Immature natural killer cell (primary cell): ENCODE measurements at regions not wholly inside any gene's neighbourhood (a gene's known extent, or its start where the extent isn't known, plus 50 kb on each side); places are given as distances from the start of the nearest gene placed in this dataset.

ENCODE experiments used
- DNase-seq, 3 donors: peaks; one replicate each; pipeline ENCODE4 v3.0.0; 2022; ENCODE audit warnings: mixed read lengths in 1 of 3
- H3K27ac Mint-ChIP-seq, 6 donors: one replicate each; pipeline ENCODE4 v1.8.0; 2020; ENCODE audit warnings: mixed read lengths in 6 of 6, mild to moderate bottlenecking in 5 of 6, inconsistent platforms in 4 of 6, moderate library complexity in 3 of 6
- H3K27me3 Mint-ChIP-seq, 3 donors: one replicate each; pipeline ENCODE4 v1.8.0; 2020 to 2021; ENCODE audit warnings: low read depth in 3 of 3, mild to moderate bottlenecking in 3 of 3, mixed read lengths in 3 of 3, moderate library complexity in 3 of 3, inconsistent platforms in 1 of 3
- H3K36me3 Mint-ChIP-seq, 3 donors: one replicate each; pipeline ENCODE4 v1.8.0; 2020; ENCODE audit warnings: mixed read lengths in 3 of 3, inconsistent platforms in 2 of 3, mild to moderate bottlenecking in 2 of 3
- H3K4me1 Mint-ChIP-seq, 2 donors: one replicate each; pipeline ENCODE4 v1.8.0; 2020; ENCODE audit warnings: inconsistent platforms in 2 of 2, mild to moderate bottlenecking in 2 of 2, mixed read lengths in 2 of 2, moderate library complexity in 1 of 2
- H3K4me3 Mint-ChIP-seq, 5 donors: one replicate each; pipeline ENCODE4 v1.8.0; 2020; ENCODE audit warnings: mild to moderate bottlenecking in 5 of 5, mixed read lengths in 5 of 5, inconsistent platforms in 3 of 5, moderate library complexity in 3 of 5
- H3K9me3 Mint-ChIP-seq, 6 donors: one replicate each; pipeline ENCODE4 v1.8.0; 2020; ENCODE audit warnings: mild to moderate bottlenecking in 6 of 6, mixed read lengths in 6 of 6, inconsistent platforms in 4 of 6, moderate library complexity in 3 of 6

DNA sequence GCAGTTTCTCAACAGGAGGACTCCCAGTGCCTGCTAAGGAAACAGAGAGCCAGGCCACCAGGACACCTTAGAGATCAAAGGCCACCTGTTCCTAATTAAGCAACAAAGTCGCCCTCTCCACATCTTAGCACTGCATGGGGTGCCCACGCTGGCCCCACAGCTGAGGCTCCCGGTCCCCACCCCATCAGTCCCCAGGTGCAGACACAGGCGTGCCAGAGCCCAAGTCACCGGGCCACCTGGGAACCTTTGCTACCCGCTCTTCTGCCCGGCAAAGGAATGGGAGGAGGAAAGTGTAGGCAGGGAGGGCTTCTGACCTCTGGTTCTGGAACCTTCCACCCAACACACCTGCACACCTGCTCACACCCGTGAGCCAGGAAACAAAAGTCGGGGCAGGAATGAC is 85.5 kb upstream of the PRR5 start:
- H3K27me3 Mint-ChIP-seq, result peaks cover 1 to 3% (median 2%) of the 10 kb centered on the region in 3 donors
- H3K4me3 Mint-ChIP-seq, result no peak overlapping the region
- peaks cover 0 to 3% (median 0%) of the 10 kb centered on the region in 3 donors for H3K36me3 Mint-ChIP-seq
- H3K9me3 Mint-ChIP-seq, result peaks cover 10 to 34% (median 21%) of the 10 kb centered on the region in 6 donors
- H3K4me1 Mint-ChIP-seq, result no peaks in the 10 kb centered on the region
- peak overlapping the region in 2 of 6 donors; percentile 18 to 28 for H3K27ac Mint-ChIP-seq
- no peak for DNase-seq

DNA sequence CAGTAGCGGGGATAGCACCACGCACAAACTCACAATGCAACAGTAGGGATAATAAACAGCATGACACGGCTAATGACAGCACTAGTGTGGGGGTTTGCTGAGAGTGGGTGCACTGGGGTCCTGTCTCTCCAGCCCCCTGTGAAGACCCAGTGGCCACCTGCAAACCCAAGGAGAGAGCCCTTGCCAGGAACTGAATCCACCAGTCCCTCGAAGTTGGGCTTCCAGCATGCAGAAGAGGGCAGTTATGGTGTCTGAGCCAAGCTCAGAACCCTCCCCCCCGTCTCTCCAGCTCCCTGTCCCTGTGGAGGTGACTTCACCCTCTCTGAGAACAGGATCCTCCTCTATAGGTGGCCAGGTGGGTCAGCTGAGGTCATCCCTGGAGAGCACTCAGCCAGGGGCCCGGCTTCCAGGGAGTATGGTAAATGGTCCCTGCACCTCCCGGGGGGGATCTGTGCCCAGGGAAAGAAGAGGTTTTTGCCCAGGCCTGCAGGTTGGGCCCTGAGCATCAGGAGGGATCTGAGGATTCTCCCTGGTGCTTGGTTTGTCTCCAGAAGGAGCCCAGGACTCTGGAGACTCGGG is 86.3 kb upstream of the PRR5 start:
- DNase-seq, result no peak
- Mint-ChIP-seq H3K36me3 (peaks cover 0 to 3% (median 0%) of the 10 kb centered on the region in 3 donors), H3K4me3 (no peak overlapping the region), H3K27me3 (peaks cover 1 to 3% (median 2%) of the 10 kb centered on the region in 3 donors), H3K9me3 (peaks cover 14 to 40% (median 26%) of the 10 kb centered on the region in 6 donors), H3K27ac (peak overlapping the region in 4 of 6 donors; percentile 6 to 71 (median 40)), H3K4me1 (no peaks in the 10 kb centered on the region)

DNA sequence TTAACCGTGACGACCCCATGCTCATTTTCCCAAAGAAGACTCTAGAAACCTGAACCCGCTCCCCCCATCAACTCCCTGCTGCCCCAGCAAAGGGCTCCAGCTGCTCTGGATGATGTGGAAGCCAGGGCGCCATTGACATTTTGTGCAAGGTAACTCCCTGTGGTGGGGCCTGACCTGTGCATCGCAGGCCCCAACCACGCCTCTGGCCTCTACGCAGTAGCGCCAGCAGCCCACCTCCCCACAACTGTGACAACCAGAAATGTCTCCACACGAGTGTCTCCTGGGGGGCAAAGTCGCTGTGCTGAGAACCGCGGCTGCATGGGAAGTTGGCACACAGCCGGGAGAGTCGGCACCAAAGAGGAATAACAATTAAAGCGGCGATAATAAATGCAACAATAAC is 86.9 kb upstream of the PRR5 start:
- Mint-ChIP-seq H3K36me3 (peaks cover 0 to 3% (median 0%) of the 10 kb centered on the region in 3 donors), H3K27ac (peak overlapping the region in 4 of 6 donors; percentile 6 to 71 (median 40)), H3K4me1 (no peaks in the 10 kb centered on the region), H3K9me3 (peaks cover 14 to 43% (median 27%) of the 10 kb centered on the region in 6 donors), H3K4me3 (no peak overlapping the region), H3K27me3 (peaks cover 1 to 3% (median 2%) of the 10 kb centered on the region in 3 donors)
- DNase-seq, result no peak

DNA sequence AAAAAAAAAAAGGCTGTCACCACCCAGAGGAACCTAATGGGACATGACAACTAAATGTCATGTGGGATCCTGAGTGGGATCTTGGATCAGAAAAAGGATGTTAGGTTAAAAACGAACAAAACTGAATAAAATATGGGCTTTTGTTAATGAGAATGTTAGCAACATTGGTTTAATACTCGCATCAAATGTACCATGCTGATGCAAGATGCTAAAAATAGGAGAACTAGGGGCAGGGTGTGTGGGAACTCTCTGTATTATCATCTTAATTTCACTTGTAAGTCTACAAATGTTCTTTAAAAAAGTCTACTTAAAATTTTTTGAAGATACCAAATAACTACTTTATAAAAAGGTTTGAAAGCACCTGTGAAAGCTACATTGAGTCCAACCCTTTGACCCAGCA is 88.8 kb upstream of the PRR5 start:
- Mint-ChIP-seq H3K9me3 (peaks cover 14 to 43% (median 28%) of the 10 kb centered on the region in 6 donors), H3K4me1 (no peaks in the 10 kb centered on the region), H3K4me3 (no peak overlapping the region), H3K27me3 (peaks cover 1 to 7% (median 3%) of the 10 kb centered on the region in 3 donors), H3K27ac (no peak overlapping the region), H3K36me3 (peaks cover 0 to 3% (median 0%) of the 10 kb centered on the region in 3 donors)
- no peak for DNase-seq

DNA sequence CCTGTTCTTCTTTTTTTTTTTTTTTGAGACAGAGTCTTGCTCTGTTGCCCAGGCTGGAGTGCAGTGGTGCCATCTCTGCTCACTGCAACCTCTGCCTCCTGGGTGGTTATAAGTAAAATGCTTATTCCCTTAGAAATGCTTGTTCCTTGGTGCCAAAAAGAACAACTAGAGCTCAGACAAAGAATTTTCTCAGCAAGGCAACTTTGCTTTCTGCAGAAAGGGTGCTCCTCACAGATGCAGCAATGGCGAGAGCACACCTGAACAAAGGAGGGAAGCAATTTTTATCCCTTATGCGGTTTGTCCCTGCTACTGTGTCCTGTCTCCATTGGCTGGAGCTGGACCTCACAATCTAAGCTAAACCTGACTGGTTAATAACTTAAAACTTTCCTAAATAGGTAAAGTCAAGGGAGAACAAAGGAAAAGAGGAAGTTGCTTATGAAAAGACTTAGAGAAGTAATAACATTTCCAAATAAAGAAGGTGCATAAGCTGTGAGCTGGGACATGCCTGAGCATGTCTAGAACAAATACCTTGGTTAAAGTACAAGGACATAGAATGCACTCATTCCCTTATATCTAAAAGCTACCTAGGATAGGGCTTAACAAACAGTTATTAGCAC is 90.0 kb upstream of the PRR5 start:
- Mint-ChIP-seq H3K4me1 (no peaks in the 10 kb centered on the region), H3K36me3 (peaks cover 0 to 3% (median 0%) of the 10 kb centered on the region in 3 donors), H3K27ac (peak overlapping the region in 1 of 6 donors; percentile 23), H3K4me3 (no peak overlapping the region), H3K27me3 (peaks cover 3 to 7% (median 3%) of the 10 kb centered on the region in 3 donors), H3K9me3 (peaks cover 14 to 43% (median 28%) of the 10 kb centered on the region in 6 donors)
- DNase-seq, result no peak

DNA sequence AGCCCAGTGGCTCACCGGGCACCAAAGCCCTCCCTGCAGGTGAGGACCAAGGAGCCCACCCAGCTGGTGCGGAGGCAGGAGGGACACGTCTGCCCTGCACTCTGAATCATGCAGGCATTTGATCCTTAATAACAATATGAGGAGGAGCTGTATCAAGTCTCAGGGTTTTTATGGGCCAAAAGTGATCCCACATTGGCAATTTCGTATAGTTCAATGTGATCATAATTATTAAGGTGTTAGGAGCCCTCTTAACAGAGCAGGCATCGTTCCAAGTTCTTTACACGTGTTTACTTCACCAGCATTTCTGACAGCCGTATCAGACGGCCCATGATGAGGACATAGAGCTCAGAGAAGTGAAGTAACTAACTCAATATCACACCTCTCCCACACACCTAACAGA is 91.9 kb upstream of the PRR5 start:
- H3K9me3 Mint-ChIP-seq, result peaks cover 14 to 36% (median 28%) of the 10 kb centered on the region in 6 donors
- no peak overlapping the region for H3K27ac Mint-ChIP-seq
- peaks cover 0 to 3% (median 0%) of the 10 kb centered on the region in 3 donors for H3K36me3 Mint-ChIP-seq
- H3K4me1 Mint-ChIP-seq, result peaks cover 6 to 8% of the 10 kb centered on the region in 2 donors
- peaks cover 8 to 11% (median 11%) of the 10 kb centered on the region in 3 donors for H3K27me3 Mint-ChIP-seq
- no peak overlapping the region for H3K4me3 Mint-ChIP-seq
- DNase-seq, result no peak

DNA sequence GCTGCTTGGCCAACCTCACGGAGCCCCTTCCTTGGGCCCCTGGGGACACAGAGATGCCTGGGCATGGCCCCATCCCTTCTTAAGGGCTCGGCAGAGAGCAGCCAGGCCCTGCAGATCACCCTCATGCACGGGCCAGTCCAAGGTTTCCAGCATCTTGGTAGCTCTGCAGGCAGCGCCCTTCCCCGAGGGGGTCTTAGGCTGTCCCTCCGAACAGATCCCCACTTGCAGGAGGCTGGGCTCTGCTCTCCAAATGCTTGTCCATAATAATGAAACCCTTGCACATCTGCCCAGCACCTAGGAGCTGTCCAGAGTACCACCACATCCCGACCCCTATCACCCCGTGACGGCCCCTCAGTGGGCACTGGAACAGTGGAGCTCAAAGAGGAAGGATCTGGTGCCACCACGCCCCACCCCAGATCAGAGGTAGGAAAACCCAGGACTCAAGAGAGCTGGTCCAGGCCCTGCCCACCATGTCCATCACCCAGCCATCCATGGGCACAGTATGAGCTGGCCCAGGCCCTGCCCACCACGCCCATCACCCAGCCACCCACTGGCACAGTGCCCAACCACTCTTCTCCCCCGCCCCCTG is 92.5 kb upstream of the PRR5 start:
- Mint-ChIP-seq H3K4me3 (no peak overlapping the region), H3K27ac (no peak overlapping the region), H3K27me3 (peaks cover 13 to 17% (median 15%) of the 10 kb centered on the region in 3 donors), H3K9me3 (peaks cover 12 to 32% (median 24%) of the 10 kb centered on the region in 6 donors), H3K36me3 (peaks cover 0 to 3% (median 0%) of the 10 kb centered on the region in 3 donors), H3K4me1 (peaks cover 12 to 14% of the 10 kb centered on the region in 2 donors)
- no peak for DNase-seq

DNA sequence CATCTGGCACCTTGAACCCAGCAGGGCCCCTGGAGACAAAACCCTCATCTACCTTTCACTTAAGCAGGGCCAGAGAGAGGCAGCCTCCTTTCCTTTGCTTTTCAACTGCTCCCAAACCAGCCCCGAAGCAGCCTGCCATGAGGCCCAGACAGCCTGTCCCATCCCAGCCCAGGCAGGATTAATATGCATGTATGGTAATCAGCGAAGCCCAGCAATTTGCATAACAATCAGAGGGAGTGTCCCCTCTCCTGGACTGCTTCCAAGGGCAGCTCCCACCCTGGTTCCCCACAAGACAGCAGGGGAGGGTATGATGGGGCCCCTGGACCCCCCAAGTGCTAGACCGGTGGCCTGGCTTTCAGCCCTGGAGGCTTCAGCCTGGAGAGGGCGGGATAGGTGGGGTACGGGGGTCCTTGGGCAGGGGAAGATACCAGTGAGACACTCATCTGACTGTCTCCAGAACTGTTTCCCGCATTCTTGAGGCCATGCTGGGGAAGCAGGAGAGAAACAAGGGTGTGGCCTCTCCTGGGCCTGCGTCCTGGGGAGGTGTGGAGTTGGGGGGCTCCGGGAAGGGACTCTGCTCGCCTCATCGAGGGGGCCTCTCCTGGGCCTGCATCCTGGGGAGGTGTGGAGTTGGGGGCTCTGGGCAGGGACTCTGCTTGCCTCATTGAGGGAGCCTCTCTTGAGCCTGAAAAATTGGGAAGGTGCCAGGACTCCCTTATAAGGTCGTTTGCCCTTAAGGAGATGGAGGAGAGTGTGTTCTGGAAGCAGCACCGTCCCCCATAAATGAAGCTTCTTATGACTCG is 93.2 kb upstream of the PRR5 start:
- Mint-ChIP-seq H3K4me3 (no peak overlapping the region), H3K27me3 (peaks cover 16 to 21% (median 17%) of the 10 kb centered on the region in 3 donors), H3K9me3 (peaks cover 8 to 29% (median 20%) of the 10 kb centered on the region in 6 donors), H3K4me1 (peaks cover 19 to 21% of the 10 kb centered on the region in 2 donors), H3K27ac (no peak overlapping the region), H3K36me3 (no peaks in the 10 kb centered on the region)
- no peak for DNase-seq

DNA sequence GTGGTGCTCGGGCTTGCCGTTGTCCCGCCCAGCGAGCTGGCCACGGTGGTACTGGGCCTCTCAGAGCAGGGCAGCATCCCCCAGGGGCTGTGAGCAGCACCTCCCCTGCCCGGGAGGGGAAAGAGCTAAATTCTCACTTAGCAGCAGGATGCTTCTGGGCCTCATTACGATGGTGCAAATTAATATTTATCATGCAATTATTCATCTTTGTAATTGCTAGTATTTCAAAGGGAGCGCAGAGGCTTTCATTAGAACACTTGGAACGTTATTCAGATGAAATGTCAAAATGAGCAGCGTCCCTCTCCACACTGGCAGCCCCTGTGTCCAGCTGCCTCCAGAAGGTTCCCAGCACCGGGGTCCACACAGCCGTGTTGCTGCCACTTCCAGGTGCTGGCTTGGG is 95.9 kb upstream of the PRR5 start:
- Mint-ChIP-seq H3K27ac (no peak overlapping the region), H3K9me3 (peaks cover 0 to 8% (median 3%) of the 10 kb centered on the region in 6 donors), H3K4me1 (peaks cover 29 to 30% of the 10 kb centered on the region in 2 donors), H3K4me3 (no peak overlapping the region), H3K27me3 (peaks cover 16 to 25% (median 23%) of the 10 kb centered on the region in 3 donors), H3K36me3 (no peaks in the 10 kb centered on the region)
- no peak for DNase-seq

DNA sequence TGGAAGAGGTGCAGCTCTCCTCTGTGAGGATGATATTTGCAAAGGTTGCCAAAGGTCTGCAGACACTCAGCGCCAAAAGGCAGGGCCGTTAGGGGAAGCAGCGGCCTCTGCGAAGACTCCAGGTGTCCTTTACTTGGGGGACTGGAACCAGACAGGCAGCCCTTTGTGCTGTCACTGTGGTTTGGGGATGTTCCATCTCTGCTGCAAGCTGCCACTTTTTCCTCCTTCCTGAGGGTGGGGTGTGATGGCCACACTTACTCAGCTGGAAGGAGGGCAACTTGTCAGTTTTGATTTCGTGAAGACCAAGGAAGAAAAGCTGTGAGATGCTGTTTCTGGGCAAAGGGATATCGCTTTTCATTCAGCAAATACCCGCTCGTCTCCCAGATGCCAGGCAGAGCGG is 96.5 kb upstream of the PRR5 start:
- Mint-ChIP-seq H3K4me1 (peaks cover 31 to 37% of the 10 kb centered on the region in 2 donors), H3K27me3 (peaks cover 18 to 28% (median 27%) of the 10 kb centered on the region in 3 donors), H3K27ac (peak overlapping the region in 4 of 6 donors; percentile 31 to 58 (median 49)), H3K36me3 (no peaks in the 10 kb centered on the region), H3K4me3 (peak overlapping the region in 1 of 5 donors; percentile 24), H3K9me3 (peaks cover 0 to 5% (median 2%) of the 10 kb centered on the region in 6 donors)
- DNase-seq, result no peak

DNA sequence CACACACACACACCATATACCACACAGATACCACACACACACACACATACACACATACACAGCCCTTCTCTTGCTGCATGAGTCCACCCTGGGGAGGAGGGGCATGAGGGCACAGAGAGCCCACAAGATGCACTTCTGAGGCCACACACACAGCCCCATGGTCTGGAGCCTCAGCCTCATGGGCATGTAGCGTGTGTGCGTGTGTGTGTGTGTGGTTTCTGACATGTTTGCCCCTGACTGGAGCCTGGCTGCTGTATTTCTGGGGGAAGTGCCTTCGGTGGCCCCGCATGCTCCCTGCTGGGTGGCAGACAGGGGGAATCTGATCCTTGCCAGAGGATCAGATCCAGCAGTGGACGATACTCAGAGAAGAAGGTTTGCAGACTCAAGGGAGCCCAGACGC is 97.0 kb upstream of the PRR5 start:
- Mint-ChIP-seq H3K27me3 (peaks cover 18 to 28% (median 26%) of the 10 kb centered on the region in 3 donors), H3K27ac (peak overlapping the region in 5 of 6 donors; percentile 47 to 89 (median 58)), H3K4me1 (peaks cover 31 to 40% of the 10 kb centered on the region in 2 donors), H3K4me3 (peak overlapping the region in 4 of 5 donors; percentile 28 to 69 (median 46)), H3K9me3 (no peaks in the 10 kb centered on the region), H3K36me3 (no peaks in the 10 kb centered on the region)
- DNase-seq, result no peak

DNA sequence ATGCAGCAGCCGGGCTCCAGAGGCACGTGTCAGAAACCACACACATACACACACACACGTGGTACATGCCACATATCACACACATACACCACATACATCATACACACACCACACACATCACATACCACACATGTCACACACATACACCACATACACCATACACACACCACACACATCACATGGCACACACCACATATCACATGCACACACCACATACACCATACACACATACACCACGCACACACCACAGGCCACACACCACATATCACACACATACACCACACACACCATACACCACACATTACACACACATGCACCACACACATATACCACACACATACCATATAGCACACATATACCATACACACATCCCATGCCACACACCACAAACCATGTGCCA is 97.5 kb upstream of the PRR5 start:
- peak overlapping the region; percentile 3 to 69 (median 36) for H3K4me3 Mint-ChIP-seq
- no peaks in the 10 kb centered on the region for H3K9me3 Mint-ChIP-seq
- peak overlapping the region in 4 of 6 donors; percentile 47 to 89 (median 62) for H3K27ac Mint-ChIP-seq
- H3K36me3 Mint-ChIP-seq, result no peaks in the 10 kb centered on the region
- peak; percentile 49 to 63 (median 59) for DNase-seq
- peaks cover 31 to 40% of the 10 kb centered on the region in 2 donors for H3K4me1 Mint-ChIP-seq
- peaks cover 18 to 31% (median 24%) of the 10 kb centered on the region in 3 donors for H3K27me3 Mint-ChIP-seq

DNA sequence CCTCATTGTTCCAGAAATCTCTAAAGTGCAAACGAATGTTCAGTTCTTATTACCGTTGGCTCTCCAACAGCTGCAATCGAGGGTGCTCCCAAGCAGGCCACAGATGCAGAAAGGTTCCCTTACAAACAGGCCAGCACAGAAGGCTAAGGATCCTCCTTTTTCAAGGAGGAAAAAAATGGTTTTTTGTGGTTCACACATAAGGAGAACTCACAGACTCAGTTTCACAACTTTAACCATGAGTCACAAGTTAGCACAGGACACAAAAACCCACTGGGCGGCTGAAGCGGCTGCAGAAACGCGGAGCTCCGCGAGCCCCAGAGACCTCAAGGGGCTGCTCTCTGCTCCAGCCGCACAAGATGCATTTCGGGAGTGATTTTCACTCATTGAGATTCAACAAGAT is 98.2 kb upstream of the PRR5 start:
- H3K36me3 Mint-ChIP-seq, result no peaks in the 10 kb centered on the region
- H3K9me3 Mint-ChIP-seq, result no peaks in the 10 kb centered on the region
- H3K4me1 Mint-ChIP-seq, result peaks cover 31 to 40% of the 10 kb centered on the region in 2 donors
- DNase-seq, result peak; percentile 46 to 61 (median 54)
- peak overlapping the region; percentile 32 to 75 (median 63) for H3K4me3 Mint-ChIP-seq
- H3K27ac Mint-ChIP-seq, result peak overlapping the region; percentile 25 to 86 (median 70)
- H3K27me3 Mint-ChIP-seq, result peaks cover 18 to 32% (median 24%) of the 10 kb centered on the region in 3 donors
